Forelimb muscle (tissue), 1 donor: ENCODE measurements at regions not wholly inside any gene's neighbourhood (a gene's known extent, or its start where the extent isn't known, plus 50 kb on each side); places are given as distances from the start of the nearest gene placed in this dataset.
"Not testable (repeated sequence)": the region's sequence is repeated elsewhere in the genome, so short reads cannot be mapped to it uniquely, and the experiment has no call there.

Experiments
- DNase-seq: peaks from one replicate; pipeline ENCODE4 v3.0.0-alpha.2; 2013; ENCODE audit warnings: low read depth

- no peak for DNase-seq
These were observed 357.0 kb upstream of the FSIP2 start for GRCh38 chr2:185381631-185382030.

DNA sequence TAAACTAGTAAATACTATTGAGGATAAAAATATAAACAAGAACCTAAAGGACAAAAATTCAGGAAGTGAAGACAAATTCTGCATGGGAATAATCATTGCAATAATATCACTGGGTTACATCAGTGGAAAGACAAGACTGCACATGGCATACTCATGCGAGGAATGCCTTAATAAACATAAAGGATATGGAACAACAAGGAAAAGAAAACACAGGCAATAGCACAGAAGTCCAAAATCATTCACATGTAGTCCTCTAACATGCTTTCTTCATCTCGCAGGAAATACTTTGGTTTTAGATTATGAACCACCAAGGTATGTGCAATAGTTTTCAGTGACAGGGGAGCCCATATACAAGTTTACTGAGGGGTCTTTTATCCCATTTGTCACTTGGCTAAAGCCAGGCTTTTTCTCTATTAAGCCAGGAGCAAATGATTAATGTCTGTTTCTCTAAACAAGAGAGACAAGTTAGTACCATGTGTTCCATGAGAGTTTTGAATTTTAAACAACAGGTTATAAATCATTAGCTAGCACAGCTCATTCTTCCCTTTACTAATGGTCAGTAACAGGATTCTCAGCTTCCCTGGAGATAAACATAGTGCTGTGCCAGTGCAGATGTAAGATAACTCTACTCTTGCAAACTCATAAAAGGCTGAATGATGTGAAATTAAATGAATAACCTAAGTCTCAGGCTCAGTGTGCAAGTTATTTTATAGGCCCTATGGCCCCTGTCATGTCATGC is 353.6 kb upstream of the FSIP2 start:
- DNase-seq, result no peak

- DNase-seq, result no peak
These were observed 350.4 kb upstream of the FSIP2 start for GRCh38 chr2:185388226-185388625.

GRCh38 chr2:185391543-185391942 is 347.1 kb upstream of the FSIP2 start:
- DNase-seq, result no peak

- DNase-seq, result no peak
These were observed 345.5 kb upstream of the FSIP2 start for GRCh38 chr2:185393091-185393490.

DNA sequence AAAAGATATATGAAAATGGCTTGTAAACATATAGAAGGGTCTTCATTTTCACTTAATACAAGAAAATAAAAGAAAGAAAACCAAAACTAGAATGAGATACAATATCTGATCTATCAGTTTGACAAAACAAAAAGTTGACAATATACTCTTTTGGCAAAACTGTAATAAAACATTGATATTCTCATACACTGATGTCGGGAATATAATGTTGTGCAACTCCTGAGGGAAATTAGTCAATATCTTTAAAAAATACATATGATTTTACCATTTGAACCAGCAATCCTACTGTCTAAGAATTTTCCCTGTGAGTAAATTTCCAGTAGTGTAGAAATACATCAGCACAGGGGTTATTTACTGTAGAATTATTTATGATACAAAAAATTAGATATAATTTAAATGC is 336.1 kb upstream of the FSIP2 start:
- no peak for DNase-seq

DNA sequence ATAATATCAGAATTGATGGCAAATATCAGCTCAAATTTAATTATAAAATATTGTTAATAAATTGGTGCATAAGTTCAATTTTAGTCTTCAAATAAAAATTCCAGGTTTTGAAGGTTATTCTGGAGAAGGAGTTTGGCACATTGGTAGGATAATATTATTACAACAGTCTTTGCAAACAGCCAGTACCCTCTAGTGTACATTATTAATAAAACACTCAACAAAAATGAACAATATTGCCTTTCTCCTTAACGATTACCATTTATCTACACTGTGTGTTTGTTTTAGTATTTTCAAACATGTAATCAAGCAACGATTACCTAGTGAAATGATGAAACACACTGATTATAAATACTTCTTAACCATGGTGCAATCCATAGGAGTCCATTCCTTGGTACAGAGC is 334.0 kb upstream of the FSIP2 start:
- DNase-seq, result no peak

DNA sequence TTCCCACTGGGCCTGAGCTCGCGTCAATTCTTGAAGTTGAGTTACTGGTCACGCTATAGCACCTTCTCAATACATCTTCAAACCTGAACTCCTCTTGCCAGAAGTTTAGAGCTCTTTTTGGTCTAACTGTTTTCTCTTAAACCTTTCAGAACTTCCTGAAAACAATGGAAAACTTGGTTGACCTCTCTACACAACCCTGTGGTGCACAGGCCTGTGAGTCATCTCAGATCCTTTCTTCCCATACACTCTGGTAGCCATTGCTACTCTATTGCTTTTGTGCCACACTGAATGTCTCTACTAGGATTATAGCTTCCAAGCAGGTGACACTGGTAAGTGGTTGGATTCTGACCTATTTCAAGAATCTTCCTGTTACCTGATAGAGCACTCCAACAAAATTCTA is 321.5 kb upstream of the FSIP2 start:
- no peak for DNase-seq

- no peak for DNase-seq
These were observed 320.9 kb upstream of the FSIP2 start for GRCh38 chr2:185417688-185418087.

DNA sequence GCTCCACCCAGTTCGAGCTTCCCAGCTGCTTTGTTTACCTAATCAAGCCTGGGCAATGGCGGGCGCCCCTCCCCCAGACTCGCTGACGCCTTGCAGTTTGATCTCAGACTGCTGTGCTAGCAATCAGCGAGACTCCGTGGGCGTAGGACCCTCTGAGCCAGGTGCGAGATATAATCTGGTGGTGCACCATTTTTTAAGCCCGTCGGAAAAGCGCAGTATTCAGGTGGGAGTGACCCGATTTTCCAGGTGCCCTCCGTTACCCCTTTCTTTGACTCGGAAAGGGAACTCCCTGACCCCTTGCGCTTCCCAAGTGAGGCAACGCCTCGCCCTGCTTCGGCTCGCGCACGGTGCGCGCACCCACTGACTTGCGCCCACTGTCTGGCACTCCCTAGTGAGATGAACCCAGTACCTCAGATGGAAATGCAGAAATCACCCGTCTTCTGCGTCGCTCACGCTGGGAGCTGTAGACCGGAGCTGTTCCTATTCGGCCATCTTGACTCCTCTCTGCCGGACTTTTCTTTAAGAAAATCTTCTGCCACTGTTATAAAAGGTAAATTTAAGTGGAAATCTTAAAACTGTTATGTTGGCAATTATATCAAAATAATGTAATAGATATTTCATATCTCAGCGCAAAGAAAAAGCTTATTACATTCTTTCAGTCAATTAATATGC is 313.5 kb upstream of the FSIP2 start:
- not testable (repeated sequence) for DNase-seq

GRCh38 chr2:185428000-185428399 is 310.6 kb upstream of the FSIP2 start:
- DNase-seq, result no peak

DNA sequence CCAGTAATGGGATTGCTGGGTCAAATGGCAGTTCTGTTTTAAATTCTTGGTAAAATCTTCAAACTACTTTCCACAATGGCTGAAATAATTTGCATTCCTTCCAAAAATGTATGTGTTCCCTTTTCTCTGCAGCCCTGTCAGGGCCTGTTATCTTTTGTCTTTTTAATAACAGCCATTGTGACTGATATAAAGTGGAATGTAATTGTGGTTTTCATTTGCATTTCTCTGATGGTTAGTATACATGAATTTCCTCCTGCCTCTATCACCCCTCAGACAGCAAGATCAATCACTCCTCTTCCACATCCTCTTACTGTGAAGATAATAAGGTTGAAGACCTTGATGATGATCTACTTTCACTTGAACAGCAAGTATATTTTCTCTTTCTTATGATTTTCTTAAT is 304.8 kb upstream of the FSIP2 start:
- no peak for DNase-seq

DNA sequence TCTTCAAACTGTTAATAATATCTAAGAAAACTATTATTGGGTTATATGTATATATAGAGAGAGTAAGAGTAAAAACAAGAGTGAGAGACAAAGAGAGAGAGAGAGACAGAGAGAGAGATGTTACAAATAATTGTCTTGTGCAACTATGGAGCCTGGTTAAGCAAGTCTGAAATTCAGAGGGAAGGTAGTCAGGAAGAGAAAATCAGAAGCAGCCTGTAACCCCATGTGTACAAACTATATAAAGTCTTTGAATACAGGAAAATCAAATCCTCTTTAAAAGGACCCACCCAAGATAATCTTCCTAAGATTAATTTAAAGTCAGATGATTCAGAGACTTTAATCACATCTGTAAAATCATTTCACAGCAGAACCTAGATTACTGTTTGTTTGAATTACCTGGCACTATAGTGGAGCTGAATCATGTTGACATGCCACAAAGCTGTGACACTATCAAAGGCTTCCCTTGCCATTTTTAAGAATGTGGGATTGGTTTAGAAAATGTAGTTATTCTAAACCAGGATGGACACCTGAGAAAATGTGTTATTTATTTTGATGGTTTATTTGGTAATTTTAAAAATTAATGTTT is 301.7 kb upstream of the FSIP2 start:
- DNase-seq, result no peak

GRCh38 chr2:185441486-185442005 is 297.1 kb upstream of the FSIP2 start:
- peak; percentile 45 for DNase-seq

DNA sequence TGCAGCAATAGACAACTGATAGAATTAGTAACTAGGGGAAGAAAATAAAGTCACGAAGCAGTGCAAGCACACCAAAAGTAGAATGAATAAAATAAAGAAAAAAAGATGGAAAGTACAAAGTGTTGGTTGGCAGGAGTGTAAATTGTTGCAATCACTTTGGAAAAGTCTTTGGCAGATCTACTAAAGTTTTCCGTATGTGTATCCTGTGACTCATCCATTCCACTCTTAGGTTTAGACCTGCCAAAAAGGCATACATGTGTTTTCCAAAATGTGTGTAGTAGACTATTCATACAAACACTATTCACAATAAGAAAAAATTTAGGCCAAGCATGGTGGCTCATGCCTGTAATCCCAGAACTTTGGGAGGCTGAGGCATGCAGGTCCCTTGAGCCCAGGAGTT is 282.1 kb upstream of the FSIP2 start:
- DNase-seq, result peak; percentile 55

GRCh38 chr2:185463481-185463880 is 275.1 kb upstream of the FSIP2 start:
- no peak for DNase-seq

- DNase-seq, result no peak
These were observed 271.7 kb upstream of the FSIP2 start for GRCh38 chr2:185466915-185467314.

DNA sequence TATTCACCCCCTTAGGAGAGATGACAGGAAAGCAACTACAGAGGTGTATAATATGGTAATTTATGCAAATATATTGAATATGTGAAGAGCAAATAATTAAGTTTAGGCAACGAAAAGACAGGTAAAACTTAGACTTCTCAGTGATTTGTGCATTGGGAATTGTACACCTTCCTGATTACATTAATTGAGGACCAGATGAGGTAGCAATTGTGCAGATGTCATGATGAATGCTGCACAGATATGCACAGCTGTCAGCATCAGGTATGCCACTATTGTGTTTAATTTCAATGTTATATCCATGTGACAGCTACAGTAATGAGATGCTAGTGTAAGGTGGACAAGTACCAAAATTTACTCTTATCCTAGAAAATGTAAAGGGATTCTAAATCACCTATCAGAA is 267.2 kb upstream of the FSIP2 start:
- no peak for DNase-seq

- no peak for DNase-seq
These were observed 266.0 kb upstream of the FSIP2 start for GRCh38 chr2:185472574-185472973.

- no peak for DNase-seq
These were observed 264.8 kb upstream of the FSIP2 start for GRCh38 chr2:185473838-185474237.

DNA sequence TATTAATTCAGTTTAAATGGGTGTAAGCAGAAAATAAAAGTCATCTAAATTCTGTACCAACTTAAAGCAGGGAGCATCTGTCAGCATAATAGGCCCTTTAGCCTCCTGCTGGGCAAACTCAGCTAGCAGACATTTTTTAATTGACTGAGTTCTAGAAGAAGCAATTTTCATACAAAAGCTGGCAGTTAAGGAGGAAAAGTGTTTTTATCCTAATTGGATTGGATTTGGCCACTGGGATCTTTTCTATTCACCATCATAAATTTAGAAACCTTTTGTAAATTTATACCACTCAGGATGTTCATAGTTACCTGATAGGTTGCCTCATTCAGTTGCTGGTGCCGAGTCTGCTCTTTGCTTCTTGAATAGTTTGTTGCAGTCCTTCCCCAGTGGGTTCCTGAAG is 262.7 kb upstream of the FSIP2 start:
- DNase-seq, result no peak

GRCh38 chr2:185477452-185477851 is 261.2 kb upstream of the FSIP2 start:
- no peak for DNase-seq

DNA sequence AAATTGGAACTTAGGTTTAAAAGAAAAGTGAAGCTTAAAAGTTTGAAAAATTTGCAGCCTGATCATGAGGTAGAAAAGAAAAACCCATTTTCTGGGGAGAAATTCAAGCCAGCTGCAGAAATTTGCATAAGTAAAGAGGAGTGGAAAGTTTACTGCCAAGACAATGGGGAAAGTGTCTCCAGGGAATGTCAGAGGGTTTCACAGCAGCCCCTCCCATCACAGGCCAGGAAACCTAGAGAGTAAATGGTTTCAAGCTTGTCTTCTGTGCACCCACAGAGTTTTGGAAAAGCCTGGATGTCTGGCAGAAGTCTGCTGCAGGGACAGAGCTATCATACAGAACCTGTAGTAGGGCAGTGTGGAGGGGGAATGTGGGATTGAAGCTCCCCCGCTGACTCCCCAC is 254.0 kb upstream of the FSIP2 start:
- no peak for DNase-seq
